Mesenchymal stem cell (in vitro differentiated cells and primary cell): ENCODE measurements at regions not wholly inside any gene's neighbourhood (a gene's known extent, or its start where the extent isn't known, plus 50 kb on each side); places are given as distances from the start of the nearest gene placed in this dataset.

ENCODE experiments used
- DNase-seq: peaks from one replicate; pipeline ENCODE4 v3.0.0-alpha.2; 2013
- H2AFZ ChIP-seq: one replicate; pipeline ENCODE4 v1.6.1; 2013; ENCODE audit warnings: low read depth, mild to moderate bottlenecking, control low read depth, inconsistent platforms, low read length, moderate library complexity
- H2AK5ac ChIP-seq: 2 replicates; pipeline ENCODE4 v1.6.1; 2013; ENCODE audit warnings: low read length, moderate library complexity, mild to moderate bottlenecking, inconsistent platforms; ENCODE audit not compliant: severe bottlenecking
- H2BK120ac ChIP-seq: one replicate; pipeline ENCODE4 v1.6.1; 2013; ENCODE audit warnings: low read depth, mild to moderate bottlenecking, inconsistent platforms, low read length, moderate library complexity
- H2BK12ac ChIP-seq, 2 experiments: one replicate each; pipeline ENCODE4 v1.6.1; 2013; ENCODE audit warnings: inconsistent platforms in 2 of 2, low read length in 2 of 2, mild to moderate bottlenecking in 2 of 2, moderate library complexity in 2 of 2, control low read depth in 1 of 2
- H2BK15ac ChIP-seq: one replicate; pipeline ENCODE4 v1.6.1; 2013; ENCODE audit warnings: mild to moderate bottlenecking, low read depth, inconsistent platforms; ENCODE audit not compliant: poor library complexity, severe bottlenecking
- H2BK5ac ChIP-seq: 2 replicates; pipeline ENCODE4 v1.6.1; 2013; ENCODE audit warnings: low read depth, mild to moderate bottlenecking, low read length, control low read depth, inconsistent platforms; ENCODE audit not compliant: poor library complexity, severe bottlenecking
- H3K14ac ChIP-seq, 2 experiments: one replicate each; pipeline ENCODE4 v1.6.1; 2013; ENCODE audit warnings: inconsistent platforms in 2 of 2, low read length in 2 of 2, control low read depth in 1 of 2, mild to moderate bottlenecking in 1 of 2, moderate library complexity in 1 of 2
- H3K18ac ChIP-seq, 2 experiments: one replicate each; pipeline ENCODE4 v1.6.1; 2013; ENCODE audit warnings: inconsistent platforms in 2 of 2, low read length in 2 of 2, control low read depth in 1 of 2, low read depth in 1 of 2, mild to moderate bottlenecking in 1 of 2
- H3K23ac ChIP-seq, 2 experiments: one replicate each; pipeline ENCODE4 v1.6.1; 2013; ENCODE audit warnings: inconsistent platforms in 2 of 2, low read length in 2 of 2, mild to moderate bottlenecking in 2 of 2, moderate library complexity in 2 of 2, control low read depth in 1 of 2
- H3K27ac ChIP-seq: 2 replicates; pipeline ENCODE4 v1.5.1; 2013; ENCODE audit warnings: mild to moderate bottlenecking, moderate library complexity, low read length, control low read depth, inconsistent platforms; ENCODE audit not compliant: poor library complexity, severe bottlenecking
- H3K27me3 ChIP-seq, 2 experiments: 2 replicates each; pipeline versions ENCODE4 v1.6.1 to v1.7.0; 2013; ENCODE audit warnings: low read length in 2 of 2, mild to moderate bottlenecking in 2 of 2, moderate library complexity in 2 of 2, control low read depth in 1 of 2, inconsistent platforms in 1 of 2; ENCODE audit not compliant: control insufficient read depth in 1 of 2, insufficient read depth in 1 of 2
- H3K36me3 ChIP-seq, 2 experiments: 2 replicates each; pipeline versions ENCODE4 v1.6.1 to v1.7.0; 2013; ENCODE audit warnings: low read length in 2 of 2, control low read depth in 1 of 2, inconsistent platforms in 1 of 2, low read depth in 1 of 2, mild to moderate bottlenecking in 1 of 2; ENCODE audit not compliant: insufficient read depth in 2 of 2, control insufficient read depth in 1 of 2
- H3K4ac ChIP-seq, 2 experiments: one replicate each; pipeline ENCODE4 v1.6.1; 2013; ENCODE audit warnings: inconsistent platforms in 2 of 2, low read length in 2 of 2, mild to moderate bottlenecking in 2 of 2, moderate library complexity in 2 of 2, control low read depth in 1 of 2, low read depth in 1 of 2
- H3K4me1 ChIP-seq: 2 replicates; pipeline ENCODE4 v1.6.1; 2013; ENCODE audit warnings: low read depth, low read length, control low read depth; ENCODE audit not compliant: control insufficient read depth, insufficient read depth
- H3K4me2 ChIP-seq: 2 replicates; pipeline ENCODE4 v1.6.1; 2013; ENCODE audit warnings: low read length, mild to moderate bottlenecking, inconsistent platforms; ENCODE audit not compliant: poor library complexity, severe bottlenecking
- H3K4me3 ChIP-seq, 2 experiments: 2 replicates each; pipeline versions ENCODE4 v1.5.1 to v1.7.0; 2013; ENCODE audit warnings: low read length in 2 of 2, mild to moderate bottlenecking in 2 of 2, control low read depth in 1 of 2, low read depth in 1 of 2; ENCODE audit not compliant: insufficient read depth in 1 of 2
- H3K79me1 ChIP-seq: replicated peaks from 2 replicates; pipeline ENCODE4 v1.6.1; 2013; ENCODE audit warnings: mild to moderate bottlenecking, control low read depth, low read length, inconsistent platforms; ENCODE audit not compliant: poor library complexity, severe bottlenecking
- H3K9ac ChIP-seq: 2 replicates; pipeline ENCODE4 v1.7.0; 2013; ENCODE audit warnings: mild to moderate bottlenecking, low read length, moderate library complexity
- H3K9me3 ChIP-seq: 2 replicates; pipeline ENCODE4 v1.7.0; 2013; ENCODE audit warnings: mild to moderate bottlenecking, low read length; ENCODE audit not compliant: control insufficient read depth
- H4K8ac ChIP-seq: one replicate; pipeline ENCODE4 v1.6.1; 2013; ENCODE audit warnings: inconsistent platforms, mild to moderate bottlenecking, low read length, moderate library complexity
- H4K91ac ChIP-seq: one replicate; pipeline ENCODE4 v1.6.1; 2013; ENCODE audit warnings: mild to moderate bottlenecking, low read length, inconsistent platforms
- WGBS: methylation state at CpG from one replicate; pipeline ENCODE4 v1.1.7; 2013; ENCODE audit warnings: mixed read lengths; 5-methylcytosine and 5-hydroxymethylcytosine counted together

GRCh38 chr5:8807636-8808035 is 738.2 kb downstream of the SEMA5A start:
- Histone ChIP-seq H3K4me2 (no peak overlapping the region), H3K23ac (no peak overlapping the region), H3K9me3 (peaks cover 35% of the 10 kb centered on the region), H3K27me3 (no peaks in the 10 kb centered on the region), H3K27ac (no peak overlapping the region), H4K91ac (no peak overlapping the region), H3K79me1 (no peaks in the 10 kb centered on the region), H4K8ac (no peak overlapping the region), H2AK5ac (no peak overlapping the region), H2BK12ac (no peak overlapping the region), H3K4me1 (no peaks in the 10 kb centered on the region), H2BK15ac (no peak overlapping the region), H3K4me3 (no peak overlapping the region), H2BK5ac (no peak overlapping the region), H3K18ac (no peak overlapping the region), H3K4ac (no peak overlapping the region), H2BK120ac (no peak overlapping the region), H3K9ac (no peak overlapping the region), H3K36me3 (no peaks in the 10 kb centered on the region), H3K14ac (no peak overlapping the region), H2AFZ (no peak overlapping the region)
- 18% methylated on average over 1 of the region's 3 CpGs for WGBS
- DNase-seq: peak; percentile 58

- DNase-seq: no peak
- Histone ChIP-seq H3K27me3 (no peaks in the 10 kb centered on the region), H4K8ac (no peak overlapping the region), H2BK120ac (no peak overlapping the region), H2AK5ac (no peak overlapping the region), H3K4ac (no peak overlapping the region), H2AFZ (no peak overlapping the region), H3K36me3 (no peaks in the 10 kb centered on the region), H2BK5ac (no peak overlapping the region), H2BK12ac (no peak overlapping the region), H3K27ac (no peak overlapping the region), H3K4me3 (no peak overlapping the region), H3K4me2 (no peak overlapping the region), H3K79me1 (no peaks in the 10 kb centered on the region), H3K9ac (no peak overlapping the region), H3K23ac (no peak overlapping the region), H3K4me1 (no peaks in the 10 kb centered on the region), H2BK15ac (no peak overlapping the region), H3K9me3 (peaks cover 8% of the 10 kb centered on the region), H3K14ac (no peak overlapping the region), H4K91ac (no peak overlapping the region), H3K18ac (no peak overlapping the region)
- WGBS: 70% methylated on average over 3 of the region's 3 CpGs
These were observed 734.3 kb downstream of the SEMA5A start for GRCh38 chr5:8811581-8811980.

- H3K14ac ChIP-seq: no peak overlapping the region
- no peak overlapping the region for H2AFZ ChIP-seq
- H3K36me3 ChIP-seq: no peaks in the 10 kb centered on the region
- H2AK5ac ChIP-seq: no peak overlapping the region
- no peak overlapping the region for H3K23ac ChIP-seq
- H2BK15ac ChIP-seq: no peak overlapping the region
- no peak overlapping the region for H3K4ac ChIP-seq
- no peak overlapping the region for H3K4me3 ChIP-seq
- DNase-seq: no peak
- H3K4me2 ChIP-seq: no peak overlapping the region
- no peaks in the 10 kb centered on the region for H3K27me3 ChIP-seq
- no peak overlapping the region for H4K8ac ChIP-seq
- H4K91ac ChIP-seq: no peak overlapping the region
- no peaks in the 10 kb centered on the region for H3K4me1 ChIP-seq
- peaks cover 8% of the 10 kb centered on the region for H3K9me3 ChIP-seq
- no peak overlapping the region for H2BK12ac ChIP-seq
- no peak overlapping the region for H3K18ac ChIP-seq
- H3K27ac ChIP-seq: no peak overlapping the region
- H2BK120ac ChIP-seq: no peak overlapping the region
- WGBS: 96% methylated on average over 3 of the region's 3 CpGs
- H3K79me1 ChIP-seq: no peaks in the 10 kb centered on the region
- no peak overlapping the region for H3K9ac ChIP-seq
- H2BK5ac ChIP-seq: no peak overlapping the region
These were observed 732.7 kb downstream of the SEMA5A start for GRCh38 chr5:8813180-8813579.

GRCh38 chr5:8814105-8814504 is 731.8 kb downstream of the SEMA5A start:
- H3K4ac ChIP-seq: no peak overlapping the region
- no peak overlapping the region for H4K8ac ChIP-seq
- H3K4me3 ChIP-seq: no peak overlapping the region
- H3K4me1 ChIP-seq: no peaks in the 10 kb centered on the region
- H3K27me3 ChIP-seq: no peaks in the 10 kb centered on the region
- H3K4me2 ChIP-seq: no peak overlapping the region
- peaks cover 8% of the 10 kb centered on the region for H3K9me3 ChIP-seq
- no peak overlapping the region for H4K91ac ChIP-seq
- H2AK5ac ChIP-seq: no peak overlapping the region
- no peak overlapping the region for H2BK120ac ChIP-seq
- H2BK5ac ChIP-seq: no peak overlapping the region
- H3K18ac ChIP-seq: no peak overlapping the region
- no peak overlapping the region for H2BK15ac ChIP-seq
- H3K36me3 ChIP-seq: no peaks in the 10 kb centered on the region
- no peak overlapping the region for H3K23ac ChIP-seq
- H2AFZ ChIP-seq: no peak overlapping the region
- no peak overlapping the region for H3K27ac ChIP-seq
- no peak overlapping the region for H2BK12ac ChIP-seq
- no peak overlapping the region for H3K14ac ChIP-seq
- no peak overlapping the region for H3K9ac ChIP-seq
- H3K79me1 ChIP-seq: no peaks in the 10 kb centered on the region
- DNase-seq: no peak
